GM18868 (cell line): ENCODE measurements at regions not wholly inside any gene's neighbourhood (a gene's known extent, or its start where the extent isn't known, plus 50 kb on each side); places are given as distances from the start of the nearest gene placed in this dataset.
"Not testable (repeated sequence)": the region's sequence is repeated elsewhere in the genome, so short reads cannot be mapped to it uniquely, and the experiment has no call there.

ENCODE experiments used
- ATAC-seq: cut with Tn5 transposase; IDR thresholded peaks from one replicate; pipeline ENCODE4 v1.9.1; 2021; ENCODE audit warnings: mild to moderate bottlenecking, moderate library complexity; ENCODE audit not compliant: unreplicated experiment

DNA sequence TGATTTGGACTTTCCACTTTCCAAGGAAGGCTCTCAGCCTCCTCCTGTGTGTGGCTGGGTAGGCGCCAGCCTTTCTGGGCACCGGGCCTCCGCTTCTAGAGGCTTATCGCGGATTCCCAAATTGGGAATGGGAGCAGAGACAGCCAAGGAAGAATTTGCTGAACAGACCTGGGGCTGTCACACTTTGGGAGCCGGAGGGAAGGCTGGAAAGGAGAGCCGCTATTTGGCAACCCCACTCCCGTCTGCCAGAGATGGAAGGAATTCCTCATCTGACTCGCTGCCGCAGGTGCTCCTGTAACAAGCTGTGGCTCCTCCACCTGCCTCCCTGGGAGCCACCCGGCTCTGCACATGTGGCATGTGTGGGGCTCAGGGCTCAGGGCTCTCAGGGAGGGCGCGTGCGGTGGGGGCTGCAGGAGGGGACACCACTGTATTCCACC lies 50.8 kb upstream of the ECHDC3 start:
- ATAC-seq = no peak

DNA sequence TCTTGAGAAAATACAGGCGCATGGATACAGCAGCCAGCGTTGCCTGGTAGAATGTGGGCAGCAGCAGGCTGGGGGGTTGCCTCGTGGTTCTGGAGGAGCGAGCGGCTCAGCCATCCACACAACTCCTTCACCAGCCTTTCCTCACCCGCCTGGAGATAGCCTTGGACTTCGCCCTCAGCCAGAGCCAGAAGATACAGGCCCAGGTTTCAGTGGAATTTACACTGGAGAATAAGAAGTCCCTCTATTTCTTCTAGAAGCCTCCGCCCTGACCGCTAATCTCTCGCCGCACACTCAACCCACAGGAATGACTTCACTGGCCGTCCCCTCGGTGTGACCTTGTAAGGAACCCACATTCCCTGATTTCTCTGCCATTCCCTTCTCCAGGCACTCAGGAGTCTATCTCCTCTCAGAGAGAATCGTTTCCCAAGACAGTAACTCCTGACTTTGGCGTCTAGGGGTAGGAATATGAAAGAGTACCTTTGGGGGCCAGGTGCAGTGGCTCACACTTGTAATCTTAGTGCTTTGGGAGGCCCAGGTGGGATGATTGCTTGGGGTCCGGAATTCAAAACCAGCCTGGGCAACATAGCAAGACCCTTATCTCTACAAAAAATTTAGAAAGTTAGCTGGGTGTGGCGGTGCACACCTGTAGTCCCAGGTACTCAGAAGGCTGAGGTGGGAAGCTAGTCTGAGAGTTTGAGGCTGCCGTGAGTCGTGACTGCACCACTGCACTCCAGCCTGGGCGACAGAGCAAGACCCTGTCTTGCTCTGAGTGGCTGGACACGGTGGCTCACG lies 52.0 kb upstream of the ECHDC3 start:
- no peak for ATAC-seq

DNA sequence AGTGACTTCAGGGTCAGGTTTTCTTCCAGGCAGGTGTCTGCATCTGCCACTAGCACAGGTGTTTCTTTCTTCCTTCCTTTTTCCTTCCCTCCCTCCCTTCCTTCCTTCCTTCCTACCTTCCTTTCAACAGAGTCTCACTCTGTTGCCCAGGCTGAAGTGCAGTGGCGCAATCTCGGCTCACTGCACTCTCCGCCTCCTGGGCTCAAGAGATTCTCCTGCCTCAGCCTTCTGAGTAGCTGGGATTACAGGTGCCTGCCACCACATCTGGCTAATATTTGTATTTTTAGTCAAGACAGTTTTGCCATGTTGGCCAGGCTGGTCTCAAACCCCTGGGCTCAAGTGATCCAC lies 53.8 kb upstream of the ECHDC3 start:
- not testable (repeated sequence) for ATAC-seq

DNA sequence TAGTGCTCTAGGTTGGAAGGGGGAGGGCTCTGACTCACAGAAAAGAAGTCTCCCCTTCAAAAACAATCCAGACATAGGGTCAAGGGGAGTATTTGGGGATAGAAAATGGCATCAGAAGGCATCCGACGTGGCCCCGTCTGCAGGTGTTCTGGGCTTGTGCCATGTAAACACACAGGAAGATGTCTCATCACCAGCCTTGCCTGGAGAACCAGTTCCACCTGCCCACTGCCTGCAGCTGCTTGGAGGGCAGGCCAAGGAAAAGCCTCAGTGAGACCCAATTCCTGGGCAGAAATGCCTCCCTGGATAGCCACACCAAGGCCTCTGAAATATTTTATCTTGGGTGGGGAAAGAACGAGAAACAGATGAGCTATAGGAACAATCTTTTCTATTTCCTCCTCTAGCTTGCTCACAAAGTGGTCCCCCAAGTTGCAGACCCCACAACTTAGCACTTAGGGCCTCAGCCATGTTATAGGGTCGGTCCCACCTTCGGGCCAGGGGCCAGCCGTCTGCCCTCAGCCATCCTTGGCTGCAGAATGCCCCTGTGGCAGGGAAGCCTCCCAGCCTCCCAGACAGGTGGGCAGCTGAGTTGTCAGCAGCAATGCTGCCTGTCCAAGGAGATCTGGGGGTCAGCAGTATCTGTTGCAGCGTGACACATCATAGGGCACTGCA lies 54.3 kb upstream of the ECHDC3 start:
- ATAC-seq = no peak

DNA sequence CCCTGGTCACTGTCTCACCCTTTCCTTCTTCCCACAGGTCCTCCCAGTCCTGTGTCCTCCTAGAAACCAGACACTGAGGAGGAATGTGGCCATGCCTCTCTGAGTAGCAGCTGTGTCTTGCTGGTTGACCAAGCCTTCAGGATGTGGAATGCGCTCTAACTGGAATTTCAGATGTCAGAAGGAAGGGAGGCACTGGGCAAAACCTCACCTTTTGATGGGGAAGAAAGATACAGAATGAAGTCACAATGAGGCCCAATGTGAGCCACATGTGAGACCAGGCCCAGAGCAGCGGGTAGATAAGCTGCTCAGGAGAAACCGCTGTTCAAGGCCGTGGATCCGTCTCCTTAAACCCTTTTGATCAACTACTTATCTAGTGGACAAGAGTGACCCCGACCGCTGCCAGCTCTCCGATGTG lies 54.8 kb upstream of the ECHDC3 start:
- no peak for ATAC-seq

DNA sequence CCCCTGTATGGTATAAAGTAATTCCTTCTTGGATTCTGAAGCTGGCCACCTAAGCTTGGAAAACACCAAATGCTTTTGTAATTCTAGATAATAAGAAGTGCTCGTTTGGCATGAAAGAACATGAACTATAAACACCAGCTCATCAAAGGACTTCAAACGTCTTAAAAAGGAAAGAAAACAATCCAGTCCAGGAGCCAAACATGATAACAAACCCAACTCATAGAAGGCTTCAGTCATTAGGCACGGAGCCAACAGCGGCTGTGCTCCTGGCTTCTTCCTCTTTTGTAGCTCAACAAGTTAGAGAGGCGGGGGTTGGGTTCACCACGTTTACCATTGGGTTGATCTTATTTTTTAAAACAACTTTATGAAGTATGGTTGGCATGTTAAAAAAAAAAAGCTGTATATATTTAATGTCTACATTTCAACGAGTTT lies 56.4 kb upstream of the ECHDC3 start:
- peak; percentile 18 for ATAC-seq

DNA sequence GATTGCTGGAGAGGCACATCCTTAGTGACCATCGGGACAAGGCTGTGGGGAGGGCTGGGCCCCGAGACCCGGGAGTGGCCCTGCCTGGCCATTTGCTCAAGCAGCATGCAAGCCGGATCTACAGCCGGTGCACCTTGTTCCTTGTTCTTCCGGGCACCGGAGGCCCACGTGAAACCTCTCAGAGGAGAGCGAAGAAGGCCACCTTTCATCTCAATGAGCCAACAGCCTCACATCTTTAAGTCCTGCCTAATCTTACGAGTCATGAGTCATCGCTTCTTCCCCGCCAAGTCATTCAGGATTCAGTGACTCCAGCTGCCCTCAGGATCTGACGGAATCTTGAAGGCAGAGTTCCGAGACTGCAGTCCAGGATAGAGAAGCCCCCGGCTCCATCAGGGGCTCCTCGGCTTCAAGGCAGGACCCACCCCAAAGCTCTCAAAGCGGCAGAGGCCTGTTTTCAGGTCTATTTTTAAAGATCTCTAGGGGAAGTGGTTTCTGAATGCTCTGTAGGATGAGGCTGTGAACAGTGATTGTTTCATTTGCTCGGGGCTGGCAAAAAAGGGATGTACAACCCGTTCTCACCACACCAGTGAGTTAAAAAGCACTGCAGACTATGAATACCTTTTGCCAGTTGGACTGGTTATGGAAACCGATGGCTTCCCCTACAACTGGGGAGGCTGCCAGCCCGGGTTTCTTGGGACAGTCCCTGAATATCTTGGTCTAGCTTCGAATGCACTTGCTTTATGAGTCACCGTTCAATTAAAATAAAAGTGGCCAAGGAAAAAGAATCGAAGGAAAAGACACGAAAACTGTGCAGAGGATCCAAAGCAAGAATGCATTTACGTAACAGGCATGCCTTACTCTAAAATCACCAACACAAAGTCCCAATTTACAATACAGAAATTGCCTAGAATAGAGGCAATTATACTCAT lies 57.2 kb upstream of the ECHDC3 start:
- ATAC-seq = peak; percentile 72

DNA sequence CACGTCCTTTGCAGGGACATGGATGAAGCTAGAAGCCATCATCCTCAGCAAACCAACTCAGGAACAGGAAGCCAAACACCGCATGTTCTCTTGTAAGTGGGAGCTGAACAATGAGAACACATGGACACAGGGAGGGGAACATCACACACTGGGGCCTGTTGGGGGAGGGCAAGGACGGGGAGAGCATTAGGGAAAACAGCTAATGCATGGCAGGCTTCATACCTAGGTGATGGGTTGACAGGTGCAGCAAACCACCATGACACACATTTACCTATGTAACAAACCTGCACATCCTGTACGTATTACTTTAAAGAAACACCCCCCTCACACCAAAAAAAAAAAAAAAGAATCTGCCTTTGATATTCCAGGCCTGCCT lies 57.9 kb upstream of the ECHDC3 start:
- ATAC-seq = peak; percentile 4

DNA sequence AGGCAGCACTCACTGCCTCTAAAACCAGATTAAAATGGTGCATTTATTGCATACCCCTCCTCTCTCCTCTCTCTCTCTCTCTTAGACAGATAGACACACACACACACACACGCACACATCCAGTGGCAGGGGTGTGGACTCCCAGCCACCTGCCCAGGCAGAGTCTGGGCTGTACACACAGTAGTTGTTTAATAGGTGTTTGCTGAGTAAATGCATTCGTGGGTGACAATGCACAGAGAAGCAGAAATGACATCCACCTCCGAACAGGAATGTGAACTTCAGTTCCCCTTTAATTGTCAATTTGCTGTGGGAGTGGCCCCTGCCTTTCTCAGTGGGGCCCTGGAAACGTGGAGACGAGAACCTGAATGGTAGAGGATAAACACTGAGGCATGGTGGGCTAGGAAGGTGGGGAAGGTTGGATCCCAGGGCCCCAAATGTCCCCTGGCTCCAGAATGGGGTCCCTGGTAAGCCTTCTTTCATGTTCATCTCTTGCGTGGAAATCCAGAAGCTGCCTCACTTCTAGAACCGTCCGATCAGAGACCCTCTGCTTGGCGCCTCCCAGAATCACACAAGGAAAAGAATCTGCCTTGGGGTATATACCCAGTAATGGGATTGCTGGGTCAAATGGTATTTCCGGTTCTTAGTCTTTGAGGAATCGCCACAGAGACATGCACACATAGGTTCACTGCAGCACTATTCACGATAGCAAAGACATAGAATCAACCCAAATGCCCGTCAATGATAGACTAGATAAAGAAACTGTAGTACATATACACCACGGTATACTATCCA lies 58.5 kb upstream of the ECHDC3 start:
- no peak for ATAC-seq

DNA sequence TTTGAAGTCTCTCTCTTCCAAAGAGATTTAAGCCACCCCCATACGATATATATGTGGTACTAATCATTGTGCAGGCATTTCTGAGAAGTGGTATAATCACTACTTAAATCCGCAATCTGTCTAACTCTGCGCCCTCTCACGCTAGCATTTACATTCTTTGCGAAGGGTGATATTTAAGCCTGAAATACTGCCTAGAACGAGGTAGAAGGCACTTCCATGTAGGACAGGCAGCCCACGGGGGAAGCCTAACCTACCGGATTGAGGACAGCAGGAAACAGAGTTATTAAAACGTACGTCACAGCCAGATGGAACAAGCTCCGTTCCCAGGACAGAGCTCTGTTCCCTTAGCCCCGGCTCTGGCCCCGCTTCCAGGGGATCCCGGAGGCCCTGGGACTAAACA lies 59.3 kb upstream of the ECHDC3 start:
- no peak for ATAC-seq

DNA sequence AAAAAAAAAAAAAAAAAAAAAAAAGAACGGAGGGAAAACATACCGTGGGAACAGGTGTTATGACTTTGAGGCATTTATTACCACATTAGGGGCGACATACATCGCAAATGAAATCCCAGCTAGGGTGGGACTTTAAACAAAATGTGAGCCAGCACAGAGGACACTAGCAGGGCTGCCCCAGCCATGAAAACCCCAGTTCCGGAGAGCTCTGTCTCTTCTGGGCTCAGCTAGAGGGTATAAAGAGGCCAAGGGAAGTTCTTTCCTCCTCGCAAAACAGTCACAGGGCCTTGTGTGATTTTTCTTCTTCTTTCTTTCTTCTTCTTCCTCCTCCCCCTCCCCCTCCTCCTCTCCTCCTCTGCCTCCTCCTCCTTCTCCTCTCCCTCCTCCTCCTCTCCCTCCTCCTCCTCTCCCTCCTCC lies 59.9 kb upstream of the ECHDC3 start:
- no peak for ATAC-seq

DNA sequence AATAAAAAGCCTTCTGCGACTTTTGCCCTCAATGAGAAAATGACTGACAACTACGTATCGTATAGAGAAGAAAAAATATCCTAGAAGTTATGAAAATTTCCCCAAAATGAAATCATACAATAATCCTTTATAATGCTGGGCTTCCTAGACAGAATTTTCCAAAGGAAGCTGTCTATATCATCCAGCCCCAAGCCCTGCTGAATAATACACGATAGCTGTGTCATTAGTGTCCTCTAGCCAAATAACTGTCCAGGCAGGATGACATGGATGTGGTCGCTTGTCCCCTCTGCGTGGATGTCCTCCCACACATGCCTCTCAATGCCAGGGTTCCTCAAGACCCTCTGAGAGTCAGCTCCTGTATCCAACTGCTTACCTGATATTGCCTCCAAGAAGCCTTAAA lies 61.7 kb upstream of the ECHDC3 start:
- no peak for ATAC-seq

DNA sequence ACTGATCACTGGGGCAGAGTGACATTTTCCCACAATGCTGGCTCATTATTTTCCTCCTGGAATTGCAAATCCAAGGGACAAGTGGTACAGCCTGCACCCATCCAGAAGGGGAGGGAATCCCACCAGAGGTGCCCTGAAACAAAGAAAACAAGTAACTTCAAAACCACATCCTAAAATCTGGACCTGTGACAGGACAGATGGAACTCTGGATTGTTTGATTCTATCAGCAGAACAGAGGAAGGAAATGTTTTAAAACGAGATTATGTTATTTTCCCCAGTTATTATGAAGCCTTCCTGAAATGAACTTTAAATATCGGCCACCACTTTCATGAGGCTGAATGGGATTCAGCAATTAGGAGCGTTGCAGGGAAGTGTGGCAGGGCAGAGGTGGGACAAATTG lies 62.2 kb upstream of the ECHDC3 start:
- ATAC-seq = no peak

DNA sequence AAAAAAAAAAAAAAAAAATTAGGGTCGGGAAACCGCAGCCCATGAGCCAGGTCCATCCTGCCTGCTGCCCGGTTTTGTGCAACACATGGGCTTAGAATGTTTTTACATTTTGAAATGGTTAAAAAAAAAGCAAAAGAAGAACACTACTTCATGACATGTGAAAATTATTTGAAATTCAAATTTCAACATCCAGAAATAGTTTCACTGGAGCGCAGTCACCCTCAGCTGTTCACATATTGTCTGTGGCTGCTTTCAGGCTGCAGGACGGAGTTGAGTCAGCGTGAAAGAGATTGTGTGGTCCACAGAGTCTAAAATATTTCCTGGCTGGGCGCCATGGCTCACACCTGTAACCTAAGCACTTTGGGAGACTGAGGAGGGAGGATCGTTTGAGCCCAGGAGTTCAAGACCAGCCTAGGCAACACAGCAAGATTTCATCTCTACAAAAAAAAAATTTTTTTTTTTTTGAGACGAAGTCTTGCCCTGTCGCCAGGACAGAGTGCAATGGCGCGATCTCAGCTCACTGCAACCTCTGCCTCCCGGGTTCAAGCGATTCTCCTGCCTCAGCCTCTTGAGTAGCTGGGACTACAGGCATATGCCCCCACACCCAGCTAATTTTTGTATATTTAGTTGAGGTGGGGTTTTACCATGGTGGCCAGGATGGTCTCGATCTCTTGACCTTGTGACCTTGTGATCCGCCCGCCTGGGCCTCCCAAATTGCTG lies 63.9 kb upstream of the ECHDC3 start:
- peak; percentile 85 for ATAC-seq

DNA sequence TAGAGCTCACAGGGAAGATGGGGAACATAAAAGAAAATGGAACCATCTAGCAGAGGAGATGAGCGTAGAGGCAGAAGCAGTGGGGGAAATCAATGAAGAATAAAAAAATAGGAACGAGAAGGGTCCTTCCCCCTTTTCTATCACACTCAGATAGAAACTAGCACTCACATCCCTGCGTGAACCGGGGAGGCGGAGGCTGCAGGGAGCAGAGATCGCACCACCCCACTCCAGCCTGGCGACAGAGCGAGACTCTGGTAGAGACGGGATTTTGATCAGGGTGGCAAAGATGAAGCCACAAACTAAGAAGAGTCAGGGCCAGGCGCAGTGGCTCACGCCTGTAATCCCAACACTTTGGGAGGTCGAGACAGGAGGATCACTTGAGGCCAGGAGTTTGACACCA lies 64.7 kb upstream of the ECHDC3 start:
- peak; percentile 32 for ATAC-seq

DNA sequence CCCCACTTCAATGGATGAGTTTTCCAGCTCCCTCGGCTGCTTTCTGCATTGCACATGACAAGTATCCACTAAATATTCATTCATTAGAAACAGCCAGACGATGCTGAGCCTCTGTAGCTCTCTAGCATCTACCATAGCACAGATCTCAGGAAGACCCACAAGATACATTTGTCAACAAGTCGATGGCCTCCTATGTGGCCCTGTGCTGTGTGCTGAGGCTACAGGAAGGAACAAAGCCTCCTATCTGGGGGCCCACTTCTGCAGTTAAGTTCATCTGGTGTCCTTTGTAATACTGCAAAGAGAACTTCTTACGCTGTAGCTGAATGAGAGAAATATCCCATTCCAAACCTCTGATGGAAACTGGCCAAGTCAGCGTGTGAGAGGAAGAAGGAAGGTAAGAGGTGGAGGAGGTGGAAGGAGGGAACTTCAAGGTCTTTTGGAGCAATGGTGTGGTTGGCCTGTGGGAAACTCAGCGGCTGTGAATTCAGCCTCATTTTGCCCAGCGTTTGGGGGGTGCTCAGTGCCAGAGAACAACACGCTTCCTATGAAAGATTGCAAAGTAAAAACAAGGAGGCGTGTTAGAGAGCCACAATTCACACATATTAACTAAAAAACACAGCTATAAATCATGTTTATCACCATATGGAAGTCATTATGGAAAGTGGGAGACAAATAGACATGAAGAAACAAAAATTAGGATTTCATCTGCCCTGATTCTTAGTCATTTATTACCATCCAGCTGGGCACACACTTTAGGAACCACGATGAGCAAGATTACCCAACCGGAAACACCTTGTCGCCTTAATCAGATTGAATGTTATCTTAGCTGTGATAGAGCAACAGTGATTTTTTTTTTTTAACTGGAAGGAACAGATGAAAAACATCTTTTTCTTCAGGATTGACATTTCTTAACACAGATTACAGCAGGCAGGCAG lies 62.2 kb upstream of the USP6NL start:
- ATAC-seq = no peak

DNA sequence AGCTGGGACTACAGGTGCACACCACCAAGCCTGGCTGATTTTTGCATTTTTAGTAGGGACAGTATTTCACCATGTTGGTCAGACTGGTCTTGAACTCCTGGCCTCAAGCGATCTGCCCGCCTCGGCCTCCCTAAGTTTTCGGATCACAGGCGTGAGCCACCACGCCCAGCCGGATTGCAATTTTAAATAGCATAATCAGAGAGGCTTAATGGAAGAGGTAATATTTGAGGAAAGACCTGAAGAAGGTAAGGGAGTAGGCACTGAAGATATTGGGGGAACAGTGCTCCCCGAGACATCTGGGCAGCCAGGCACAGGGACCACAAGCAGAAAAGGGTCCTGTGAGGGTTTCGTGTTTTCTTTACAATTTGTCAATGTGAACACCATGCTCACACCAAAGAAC lies 61.4 kb upstream of the USP6NL start:
- no peak for ATAC-seq

DNA sequence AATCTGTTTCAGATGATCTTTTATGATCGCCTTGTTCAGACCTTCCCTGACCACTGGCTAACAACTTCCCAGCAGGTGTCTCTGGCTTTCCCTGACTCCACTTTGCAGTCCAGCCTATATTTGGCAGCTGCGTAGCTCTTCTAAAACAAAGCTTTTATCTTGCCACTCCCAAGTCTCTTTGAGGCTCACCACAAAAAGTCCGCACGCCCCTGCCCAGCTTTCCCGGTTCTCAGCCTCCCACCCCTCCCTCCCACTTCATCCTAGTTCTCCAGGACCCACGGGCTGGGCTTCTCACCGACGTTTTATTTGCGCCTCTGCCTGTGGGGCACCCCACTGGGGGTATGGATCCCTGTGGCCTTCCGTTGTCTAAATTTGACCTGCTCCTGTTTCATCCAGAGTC lies 58.9 kb upstream of the USP6NL start:
- no peak for ATAC-seq
